ENCODE measurements at regions not wholly inside any gene's neighbourhood (a gene's known extent, or its start where the extent isn't known, plus 50 kb on each side); places are given as distances from the start of the nearest gene placed in this dataset.

DNA sequence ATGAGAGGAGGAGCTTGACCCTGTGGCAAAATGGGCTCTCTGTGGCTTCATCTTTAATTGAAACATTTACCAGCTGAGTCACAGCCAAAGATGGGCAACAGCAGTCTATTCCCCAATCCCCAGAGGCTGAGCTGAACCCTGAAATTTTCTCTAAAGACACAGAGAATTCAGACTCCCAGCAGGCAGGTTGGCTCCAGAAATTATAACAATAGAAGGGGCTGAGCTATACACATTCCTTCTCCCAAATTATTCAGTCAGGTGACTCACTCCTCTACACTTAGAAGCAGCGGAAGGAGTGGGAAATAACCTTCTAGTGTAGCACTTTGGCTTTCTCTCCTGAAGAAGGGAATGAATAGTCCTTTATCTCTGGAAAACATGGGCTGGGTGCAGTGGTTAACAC lies 264.3 kb upstream of the ARHGEF26 start:
- POLR2A ChIA-PET = no interaction called here
- H3K4me3 ChIP-seq (ENCODE audit: low read depth, low read length) = no peak overlapping the region
- TF ChIP-seq MEIS1 (CRISPR knock-in tag; IDR thresholded peaks at IDR 0.05; ENCODE audit: borderline replicate concordance) = no peak
- no peak for TF ChIP-seq ZNF510 (tag by site-specific recombination; IDR thresholded peaks at IDR 0.05; ENCODE audit: insufficient replicate concordance)
- TF ChIP-seq ZNF529 (tag by site-specific recombination; IDR thresholded peaks at IDR 0.05; ENCODE audit: insufficient replicate concordance) = no peak
- no peak for TF ChIP-seq REPIN1 (tag by site-specific recombination; IDR thresholded peaks at IDR 0.05; ENCODE audit: low read depth)
- TF ChIP-seq, protein P1, sequence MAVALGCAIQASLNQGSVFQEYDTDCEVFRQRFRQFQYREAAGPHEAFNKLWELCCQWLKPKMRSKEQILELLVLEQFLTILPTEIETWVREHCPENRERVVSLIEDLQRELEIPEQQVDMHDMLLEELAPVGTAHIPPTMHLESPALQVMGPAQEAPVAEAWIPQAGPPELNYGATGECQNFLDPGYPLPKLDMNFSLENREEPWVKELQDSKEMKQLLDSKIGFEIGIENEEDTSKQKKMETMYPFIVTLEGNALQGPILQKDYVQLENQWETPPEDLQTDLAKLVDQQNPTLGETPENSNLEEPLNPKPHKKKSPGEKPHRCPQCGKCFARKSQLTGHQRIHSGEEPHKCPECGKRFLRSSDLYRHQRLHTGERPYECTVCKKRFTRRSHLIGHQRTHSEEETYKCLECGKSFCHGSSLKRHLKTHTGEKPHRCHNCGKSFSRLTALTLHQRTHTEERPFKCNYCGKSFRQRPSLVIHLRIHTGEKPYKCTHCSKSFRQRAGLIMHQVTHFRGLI (tag by site-specific recombination; IDR thresholded peaks at IDR 0.05) = no peak
- no peak for TF ChIP-seq ZNF404 (tag by site-specific recombination; IDR thresholded peaks at IDR 0.05)
- no peak for TF ChIP-seq ZBTB10 (tag by site-specific recombination; IDR thresholded peaks at IDR 0.05)
- TF ChIP-seq BCL11A (tag by site-specific recombination; IDR thresholded peaks at IDR 0.05; ENCODE audit: low read depth) = no peak
- no peak for TF ChIP-seq ZNF133 (tag by site-specific recombination; IDR thresholded peaks at IDR 0.05)
- TF ChIP-seq ZNF354C (tag by site-specific recombination; IDR thresholded peaks at IDR 0.05; ENCODE audit: borderline replicate concordance, low read depth) = no peak
- TF ChIP-seq ZBTB48 (tag by site-specific recombination; IDR thresholded peaks at IDR 0.05) = no peak
- no peaks in the 10 kb centered on the region for H3K9me3 ChIP-seq (ENCODE audit: control insufficient read depth, insufficient read depth, low read depth, low read length)
- CTCF ChIA-PET = no interaction called here
- H3K36me3 ChIP-seq (ENCODE audit: control insufficient read depth in 2 of 2, insufficient read depth in 1 of 2, low read length in 2 of 2) = no peaks in the 10 kb centered on the region
- H3K4me1 ChIP-seq (ENCODE audit: control insufficient read depth, insufficient read depth, low read length) = no peaks in the 10 kb centered on the region; the same call in 1 of the 2 replicates
- no peak overlapping the region for H3K27ac ChIP-seq (ENCODE audit: extremely low read depth, low read depth, low read length)

- Histone ChIP-seq H3K9me3 (ENCODE audit: control insufficient read depth, insufficient read depth, low read depth, low read length) (no peaks in the 10 kb centered on the region), H3K4me1 (ENCODE audit: control insufficient read depth, insufficient read depth, low read length) (no peaks in the 10 kb centered on the region), H3K36me3 (ENCODE audit: control insufficient read depth in 2 of 2, insufficient read depth in 1 of 2, low read length in 2 of 2) (no peaks in the 10 kb centered on the region), H3K4me3 (ENCODE audit: low read depth, low read length) (no peak overlapping the region), H3K27ac (ENCODE audit: extremely low read depth, low read depth, low read length) (no peak overlapping the region)
- POLR2A ChIA-PET = no interaction called here
- no peak for TF ChIP-seq ZSCAN16 (tag by site-specific recombination; IDR thresholded peaks at IDR 0.05)
- no peak for TF ChIP-seq GLIS2 (tag by site-specific recombination; IDR thresholded peaks at IDR 0.05)
- no peak for TF ChIP-seq ZNF23 (tag by site-specific recombination; IDR thresholded peaks at IDR 0.05; ENCODE audit: borderline replicate concordance)
- no peak for TF ChIP-seq ZNF777 (tag by site-specific recombination; IDR thresholded peaks at IDR 0.05; ENCODE audit: borderline replicate concordance)
- TF ChIP-seq GLIS1 (tag by site-specific recombination; IDR thresholded peaks at IDR 0.05) = no peak
- no peak for TF ChIP-seq ZNF610 (tag by site-specific recombination; IDR thresholded peaks at IDR 0.05; ENCODE audit: borderline replicate concordance)
- TF ChIP-seq ZNF623 (tag by site-specific recombination; IDR thresholded peaks at IDR 0.05) = no peak
- no peak for TF ChIP-seq ZNF302 (tag by site-specific recombination; IDR thresholded peaks at IDR 0.05; ENCODE audit: low read depth)
- no peak for TF ChIP-seq PBX3 (CRISPR knock-in tag; IDR thresholded peaks at IDR 0.05)
- no peak for TF ChIP-seq ZNF513 (tag by site-specific recombination; IDR thresholded peaks at IDR 0.05)
- TF ChIP-seq, protein P2, sequence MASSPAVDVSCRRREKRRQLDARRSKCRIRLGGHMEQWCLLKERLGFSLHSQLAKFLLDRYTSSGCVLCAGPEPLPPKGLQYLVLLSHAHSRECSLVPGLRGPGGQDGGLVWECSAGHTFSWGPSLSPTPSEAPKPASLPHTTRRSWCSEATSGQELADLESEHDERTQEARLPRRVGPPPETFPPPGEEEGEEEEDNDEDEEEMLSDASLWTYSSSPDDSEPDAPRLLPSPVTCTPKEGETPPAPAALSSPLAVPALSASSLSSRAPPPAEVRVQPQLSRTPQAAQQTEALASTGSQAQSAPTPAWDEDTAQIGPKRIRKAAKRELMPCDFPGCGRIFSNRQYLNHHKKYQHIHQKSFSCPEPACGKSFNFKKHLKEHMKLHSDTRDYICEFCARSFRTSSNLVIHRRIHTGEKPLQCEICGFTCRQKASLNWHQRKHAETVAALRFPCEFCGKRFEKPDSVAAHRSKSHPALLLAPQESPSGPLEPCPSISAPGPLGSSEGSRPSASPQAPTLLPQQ (tag by site-specific recombination; IDR thresholded peaks at IDR 0.05) = no peak
- TF ChIP-seq ZNF133 (tag by site-specific recombination; IDR thresholded peaks at IDR 0.05) = no peak
- no peak for TF ChIP-seq ZNF521 (tag by site-specific recombination; IDR thresholded peaks at IDR 0.05)
- TF ChIP-seq IKZF3 (tag by site-specific recombination; IDR thresholded peaks at IDR 0.05) = no peak
- CTCF ChIA-PET = interaction anchor here (0.6 kb wide), 1 partner anchor 13 kb away, joined by 3 read pairs; no protein-coding TSS in a partner anchor
Measured at GRCh38 chr3:153864793-153865192, 256.4 kb upstream of the ARHGEF26 start.

Measured in HEK293 (cell line).